ENCODE measurements at regions not wholly inside any gene's neighbourhood (a gene's known extent, or its start where the extent isn't known, plus 50 kb on each side); places are given as distances from the start of the nearest gene placed in this dataset.

DNA sequence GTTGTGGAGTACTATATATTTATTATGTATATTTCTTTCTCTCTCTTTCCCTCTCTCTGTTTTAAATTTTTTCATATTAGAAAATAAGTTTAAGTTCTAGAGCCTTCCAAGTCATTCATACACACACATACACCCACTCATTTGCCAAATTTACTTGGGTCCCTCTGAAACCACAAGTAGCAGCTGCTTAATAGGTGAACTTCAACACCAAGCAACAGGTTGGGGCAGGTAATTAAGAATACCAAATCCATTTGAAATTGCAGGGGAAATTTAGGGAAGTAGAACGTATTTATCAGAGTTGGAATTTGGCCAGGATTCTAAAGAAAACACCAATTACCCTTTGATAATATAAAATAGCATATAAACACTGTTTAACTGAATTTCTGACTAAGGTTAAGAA is 75.0 kb upstream of the RBBP8 start:
- Histone ChIP-seq H3F3A (ENCODE audit: low read depth) (no peaks in the 10 kb centered on the region), H4K20me1 (ENCODE audit: low read depth) (no peaks in the 10 kb centered on the region), H3K9ac (no peak overlapping the region), H3K9me3 (ENCODE audit: low read depth) (no peaks in the 10 kb centered on the region), H3K27ac (no peak overlapping the region), H3K27me3 (no peaks in the 10 kb centered on the region), H2AFZ (replicated peaks) (no peak overlapping the region), H3K79me2 (ENCODE audit: low read depth) (no peaks in the 10 kb centered on the region), H3K36me3 (no peaks in the 10 kb centered on the region), H3K4me2 (no peak overlapping the region), H3K4me1 (no peaks in the 10 kb centered on the region), H3K4me3 (no peak overlapping the region)
- no peak for DNase-seq (ENCODE audit: low spot score)
- no peaks in the 10 kb centered on the region for H3K4me1 Mint-ChIP-seq
- no peaks in the 10 kb centered on the region for H3K9me3 Mint-ChIP-seq
- no peaks in the 10 kb centered on the region for H3K36me3 Mint-ChIP-seq
- no peak overlapping the region for H3K27ac Mint-ChIP-seq
- no peaks in the 10 kb centered on the region for H3K27me3 Mint-ChIP-seq (ENCODE audit: insufficient read depth, low read depth)
- no peak overlapping the region for H3K4me3 Mint-ChIP-seq
- TF ChIP-seq EZH2phosphoT487 (IDR thresholded peaks at IDR 0.05) (no peak), EZH2 (IDR thresholded peaks at IDR 0.05) (no peak)
- TF ChIP-seq, protein P1, sequence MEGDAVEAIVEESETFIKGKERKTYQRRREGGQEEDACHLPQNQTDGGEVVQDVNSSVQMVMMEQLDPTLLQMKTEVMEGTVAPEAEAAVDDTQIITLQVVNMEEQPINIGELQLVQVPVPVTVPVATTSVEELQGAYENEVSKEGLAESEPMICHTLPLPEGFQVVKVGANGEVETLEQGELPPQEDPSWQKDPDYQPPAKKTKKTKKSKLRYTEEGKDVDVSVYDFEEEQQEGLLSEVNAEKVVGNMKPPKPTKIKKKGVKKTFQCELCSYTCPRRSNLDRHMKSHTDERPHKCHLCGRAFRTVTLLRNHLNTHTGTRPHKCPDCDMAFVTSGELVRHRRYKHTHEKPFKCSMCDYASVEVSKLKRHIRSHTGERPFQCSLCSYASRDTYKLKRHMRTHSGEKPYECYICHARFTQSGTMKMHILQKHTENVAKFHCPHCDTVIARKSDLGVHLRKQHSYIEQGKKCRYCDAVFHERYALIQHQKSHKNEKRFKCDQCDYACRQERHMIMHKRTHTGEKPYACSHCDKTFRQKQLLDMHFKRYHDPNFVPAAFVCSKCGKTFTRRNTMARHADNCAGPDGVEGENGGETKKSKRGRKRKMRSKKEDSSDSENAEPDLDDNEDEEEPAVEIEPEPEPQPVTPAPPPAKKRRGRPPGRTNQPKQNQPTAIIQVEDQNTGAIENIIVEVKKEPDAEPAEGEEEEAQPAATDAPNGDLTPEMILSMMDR (IDR thresholded peaks at IDR 0.05): no peak

DNA sequence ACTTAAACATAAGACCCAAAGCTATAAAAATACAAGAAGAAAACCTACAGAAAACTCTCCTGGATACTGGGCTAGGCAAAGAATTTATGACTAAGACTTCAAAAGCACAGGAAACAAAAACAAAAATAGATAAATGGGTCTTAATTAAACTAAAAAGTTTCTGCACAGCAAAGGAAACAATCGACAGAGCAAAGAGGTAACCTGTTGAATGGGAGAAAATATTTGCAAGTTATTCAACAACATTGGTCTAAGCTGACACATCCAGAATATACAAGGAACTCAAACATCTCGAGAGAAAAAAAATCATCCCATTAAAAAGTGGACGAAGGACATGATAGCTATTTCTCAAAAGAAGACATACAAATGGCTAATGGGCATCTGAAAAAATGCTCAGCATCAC is 72.3 kb upstream of the RBBP8 start:
- Histone ChIP-seq H3K79me2 (ENCODE audit: low read depth) (no peaks in the 10 kb centered on the region), H3K9ac (no peak overlapping the region), H3K4me3 (no peak overlapping the region), H3K27me3 (no peaks in the 10 kb centered on the region), H4K20me1 (ENCODE audit: low read depth) (no peaks in the 10 kb centered on the region), H3K27ac (no peak overlapping the region), H3F3A (ENCODE audit: low read depth) (no peaks in the 10 kb centered on the region), H3K4me2 (no peak overlapping the region), H3K9me3 (ENCODE audit: low read depth) (no peaks in the 10 kb centered on the region), H3K36me3 (no peaks in the 10 kb centered on the region), H3K4me1 (no peaks in the 10 kb centered on the region), H2AFZ (replicated peaks) (no peak overlapping the region)
- no peak overlapping the region for H3K27ac Mint-ChIP-seq
- TF ChIP-seq, protein P1 (IDR thresholded peaks at IDR 0.05): no peak
- TF ChIP-seq EZH2phosphoT487 (IDR thresholded peaks at IDR 0.05) (no peak), EZH2 (IDR thresholded peaks at IDR 0.05) (no peak)
- no peaks in the 10 kb centered on the region for H3K27me3 Mint-ChIP-seq (ENCODE audit: insufficient read depth, low read depth)
- H3K4me1 Mint-ChIP-seq: peaks cover 1% of the 10 kb centered on the region
- no peak for DNase-seq (ENCODE audit: low spot score)
- H3K36me3 Mint-ChIP-seq: no peaks in the 10 kb centered on the region
- H3K9me3 Mint-ChIP-seq: no peaks in the 10 kb centered on the region
- H3K4me3 Mint-ChIP-seq: no peak overlapping the region

- peaks cover 2% of the 10 kb centered on the region for H3K4me1 Mint-ChIP-seq
- H3K4me3 ChIP-seq: no peak overlapping the region
- H4K20me1 ChIP-seq (ENCODE audit: low read depth): no peaks in the 10 kb centered on the region
- H3K27me3 Mint-ChIP-seq (ENCODE audit: insufficient read depth, low read depth): no peaks in the 10 kb centered on the region
- no peak overlapping the region for H3K27ac Mint-ChIP-seq
- TF ChIP-seq, protein P1 (IDR thresholded peaks at IDR 0.05): no peak
- TF ChIP-seq EZH2 (IDR thresholded peaks at IDR 0.05) (no peak), EZH2phosphoT487 (IDR thresholded peaks at IDR 0.05) (no peak)
- H3K79me2 ChIP-seq (ENCODE audit: low read depth): no peaks in the 10 kb centered on the region
- H3K9ac ChIP-seq: no peak overlapping the region
- no peak overlapping the region for H2AFZ ChIP-seq (replicated peaks)
- H3K36me3 Mint-ChIP-seq: no peaks in the 10 kb centered on the region
- H3K36me3 ChIP-seq: no peaks in the 10 kb centered on the region
- DNase-seq (ENCODE audit: low spot score): no peak
- H3K27ac ChIP-seq: no peak overlapping the region
- H3K9me3 Mint-ChIP-seq: no peaks in the 10 kb centered on the region
- no peaks in the 10 kb centered on the region for H3F3A ChIP-seq (ENCODE audit: low read depth)
- no peaks in the 10 kb centered on the region for H3K4me1 ChIP-seq
- no peaks in the 10 kb centered on the region for H3K9me3 ChIP-seq (ENCODE audit: low read depth)
- no peak overlapping the region for H3K4me3 Mint-ChIP-seq
- no peak overlapping the region for H3K4me2 ChIP-seq
- H3K27me3 ChIP-seq: no peaks in the 10 kb centered on the region
Measured at GRCh38 chr18:22865354-22866116, 67.6 kb upstream of the RBBP8 start.
